ENCODE measurements at regions not wholly inside any gene's neighbourhood (a gene's known extent, or its start where the extent isn't known, plus 50 kb on each side); places are given as distances from the start of the nearest gene placed in this dataset.

- Histone ChIP-seq H3K27me3 (ENCODE audit: insufficient read depth) (no peaks in the 10 kb centered on the region), H2AFZ (ENCODE audit: low read depth) (no peak overlapping the region), H3F3A (replicated peaks; ENCODE audit: insufficient read depth) (no peaks in the 10 kb centered on the region), H3K4me1 (ENCODE audit: control insufficient read depth in 1 of 2, insufficient read depth in 2 of 2, low read depth in 1 of 2, low read length in 1 of 2) (no peaks in the 10 kb centered on the region), H3K9me2 (no peaks in the 10 kb centered on the region), H3K36me3 (replicated peaks in 1 of 2; ENCODE audit: control insufficient read depth in 1 of 2, insufficient read depth in 2 of 2, low read length in 1 of 2) (no peaks in the 10 kb centered on the region), H3K4me3 (ENCODE audit: low read depth in 2 of 2, low read length in 1 of 2) (no peak overlapping the region), H3K27ac (ENCODE audit: low read depth in 2 of 2, low read length in 1 of 2) (no peak overlapping the region), H4K20me1 (ENCODE audit: insufficient read depth) (no peaks in the 10 kb centered on the region), H3K79me2 (ENCODE audit: insufficient read depth) (no peaks in the 10 kb centered on the region), H3K4me2 (no peak overlapping the region), H3K9me3 (no peaks in the 10 kb centered on the region), H3K9ac (no peak overlapping the region)
- WGBS (ENCODE audit: low lambda C conversion rate) = 4% methylated on average over 2 of the region's 2 CpGs
- ChIA-PET POLR2A (no interaction called here), CTCF (interaction anchor here (1.2 kb wide), 1 partner anchor 13 kb away, joined by 3 read pairs; no protein-coding TSS in a partner anchor)
- DNase-seq = no peak
- TF ChIP-seq RAD21 (IDR thresholded peaks at IDR 0.05; ENCODE audit: low read length) (peak; percentile 65), USF2 (IDR thresholded peaks at IDR 0.05; ENCODE audit: borderline replicate concordance, low read depth, low read length) (no peak), SMC3 (IDR thresholded peaks at IDR 0.05; ENCODE audit: low read depth, low read length) (peak; percentile 54), CTCF (IDR thresholded peaks at IDR 0.05) (peak; percentile 82)
These were observed 148.2 kb downstream of the CAAP1 start for GRCh38 chr9:26744191-26744965.

GRCh38 chr9:26742828-26743476 lies 149.7 kb downstream of the CAAP1 start:
- Histone ChIP-seq H3K9me2 (no peaks in the 10 kb centered on the region), H3K4me3 (ENCODE audit: low read depth in 2 of 2, low read length in 1 of 2) (no peak overlapping the region), H3K27ac (ENCODE audit: low read depth in 2 of 2, low read length in 1 of 2) (no peak overlapping the region), H3K9me3 (no peaks in the 10 kb centered on the region), H3K36me3 (replicated peaks in 1 of 2; ENCODE audit: control insufficient read depth in 1 of 2, insufficient read depth in 2 of 2, low read length in 1 of 2) (no peaks in the 10 kb centered on the region), H3F3A (replicated peaks; ENCODE audit: insufficient read depth) (no peaks in the 10 kb centered on the region), H4K20me1 (ENCODE audit: insufficient read depth) (no peaks in the 10 kb centered on the region), H2AFZ (ENCODE audit: low read depth) (no peak overlapping the region), H3K27me3 (ENCODE audit: insufficient read depth) (no peaks in the 10 kb centered on the region), H3K9ac (no peak overlapping the region), H3K4me2 (no peak overlapping the region), H3K79me2 (ENCODE audit: insufficient read depth) (no peaks in the 10 kb centered on the region), H3K4me1 (ENCODE audit: control insufficient read depth in 1 of 2, insufficient read depth in 2 of 2, low read depth in 1 of 2, low read length in 1 of 2) (no peaks in the 10 kb centered on the region)
- ChIA-PET POLR2A (no interaction called here), CTCF (interaction anchor here (1.2 to 1.4 kb wide), 3 partner anchors 14 to 114 kb away, joined by 3 to 4 read pairs (median 3); no protein-coding TSS in a partner anchor)
- 44% methylated on average over 2 of the region's 2 CpGs for WGBS (ENCODE audit: low lambda C conversion rate)
- DNase-seq = no peak
- no peak for TF ChIP-seq SMC3 (IDR thresholded peaks at IDR 0.05; ENCODE audit: low read depth, low read length)
- TF ChIP-seq POLR2AphosphoS5 (IDR thresholded peaks at IDR 0.05; ENCODE audit: low read depth, low read length) = no peak
- TF ChIP-seq RCOR1 (IDR thresholded peaks at IDR 0.05; ENCODE audit: low read length) = no peak

- Histone ChIP-seq H3K27ac (ENCODE audit: low read depth in 2 of 2, low read length in 1 of 2) (no peak overlapping the region), H3K4me1 (ENCODE audit: control insufficient read depth in 1 of 2, insufficient read depth in 2 of 2, low read depth in 1 of 2, low read length in 1 of 2) (no peaks in the 10 kb centered on the region), H3K9ac (no peak overlapping the region), H3F3A (replicated peaks; ENCODE audit: insufficient read depth) (no peaks in the 10 kb centered on the region), H3K36me3 (replicated peaks in 1 of 2; ENCODE audit: control insufficient read depth in 1 of 2, insufficient read depth in 2 of 2, low read length in 1 of 2) (no peaks in the 10 kb centered on the region), H2AFZ (ENCODE audit: low read depth) (no peak overlapping the region), H3K79me2 (ENCODE audit: insufficient read depth) (no peaks in the 10 kb centered on the region), H3K9me3 (no peaks in the 10 kb centered on the region), H3K27me3 (ENCODE audit: insufficient read depth) (no peaks in the 10 kb centered on the region), H4K20me1 (ENCODE audit: insufficient read depth) (no peaks in the 10 kb centered on the region), H3K4me2 (no peak overlapping the region), H3K9me2 (no peaks in the 10 kb centered on the region), H3K4me3 (ENCODE audit: low read depth in 2 of 2, low read length in 1 of 2) (no peak overlapping the region)
- ChIA-PET CTCF (no interaction called here), POLR2A (no interaction called here)
- WGBS (ENCODE audit: low lambda C conversion rate) = 40% methylated on average over 4 of the region's 4 CpGs
- no peak for DNase-seq
- no peak for TF ChIP-seq FOXJ3 (CRISPR knock-in tag; IDR thresholded peaks at IDR 0.05)
- no peak for TF ChIP-seq RCOR1 (IDR thresholded peaks at IDR 0.05; ENCODE audit: low read length)
- TF ChIP-seq TCF12 (IDR thresholded peaks at IDR 0.05) = no peak
- TF ChIP-seq TAF1 (IDR thresholded peaks at IDR 0.05; ENCODE audit: borderline replicate concordance, low read depth, low read length) = no peak
- TF ChIP-seq CHD2 (IDR thresholded peaks at IDR 0.05; ENCODE audit: low read length, partially characterized antibody) = no peak
- TF ChIP-seq NRF1 (IDR thresholded peaks at IDR 0.05; ENCODE audit: low read depth, low read length) = no peak
- TF ChIP-seq FOSL2 (IDR thresholded peaks at IDR 0.05; ENCODE audit: borderline replicate concordance, low read depth) = no peak
- no peak for TF ChIP-seq PBX3 (IDR thresholded peaks at IDR 0.05)
- TF ChIP-seq RXRA (IDR thresholded peaks at IDR 0.05; ENCODE audit: borderline replicate concordance, low read depth) = no peak
- TF ChIP-seq FOXM1 (IDR thresholded peaks at IDR 0.05; ENCODE audit: low read depth) = no peak
These were observed 157.4 kb downstream of the CAAP1 start for GRCh38 chr9:26735160-26735559.

All from SK-N-SH (cell line).